ENCODE measurements at regions not wholly inside any gene's neighbourhood (a gene's known extent, or its start where the extent isn't known, plus 50 kb on each side); places are given as distances from the start of the nearest gene placed in this dataset.

DNA sequence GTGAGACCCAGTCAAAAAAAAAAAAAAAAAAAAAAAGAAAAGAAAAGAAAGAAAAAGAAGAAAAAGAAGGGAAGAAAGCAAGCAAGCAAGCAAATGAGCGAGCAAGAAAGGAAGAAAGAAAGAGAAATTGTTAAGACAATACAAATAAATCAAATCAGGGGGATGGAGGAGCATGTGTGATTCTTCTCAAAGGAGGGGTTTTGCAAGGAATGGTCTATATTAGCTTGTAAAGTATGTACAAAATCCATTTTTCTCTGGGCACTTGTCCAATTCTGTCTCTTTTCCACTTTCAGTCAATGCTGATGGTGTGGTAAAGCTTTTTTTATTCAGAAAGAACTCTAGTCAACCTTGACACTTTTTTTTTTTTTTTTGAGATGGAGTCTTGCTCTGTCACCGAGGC lies 133.7 kb upstream of the TNFAIP3 start:
- TF ChIP-seq, protein P1, sequence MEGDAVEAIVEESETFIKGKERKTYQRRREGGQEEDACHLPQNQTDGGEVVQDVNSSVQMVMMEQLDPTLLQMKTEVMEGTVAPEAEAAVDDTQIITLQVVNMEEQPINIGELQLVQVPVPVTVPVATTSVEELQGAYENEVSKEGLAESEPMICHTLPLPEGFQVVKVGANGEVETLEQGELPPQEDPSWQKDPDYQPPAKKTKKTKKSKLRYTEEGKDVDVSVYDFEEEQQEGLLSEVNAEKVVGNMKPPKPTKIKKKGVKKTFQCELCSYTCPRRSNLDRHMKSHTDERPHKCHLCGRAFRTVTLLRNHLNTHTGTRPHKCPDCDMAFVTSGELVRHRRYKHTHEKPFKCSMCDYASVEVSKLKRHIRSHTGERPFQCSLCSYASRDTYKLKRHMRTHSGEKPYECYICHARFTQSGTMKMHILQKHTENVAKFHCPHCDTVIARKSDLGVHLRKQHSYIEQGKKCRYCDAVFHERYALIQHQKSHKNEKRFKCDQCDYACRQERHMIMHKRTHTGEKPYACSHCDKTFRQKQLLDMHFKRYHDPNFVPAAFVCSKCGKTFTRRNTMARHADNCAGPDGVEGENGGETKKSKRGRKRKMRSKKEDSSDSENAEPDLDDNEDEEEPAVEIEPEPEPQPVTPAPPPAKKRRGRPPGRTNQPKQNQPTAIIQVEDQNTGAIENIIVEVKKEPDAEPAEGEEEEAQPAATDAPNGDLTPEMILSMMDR (IDR thresholded peaks at IDR 0.05): no peak
- no peaks in the 10 kb centered on the region for H3K9me3 Mint-ChIP-seq (ENCODE audit: unreplicated experiment)
- no peaks in the 10 kb centered on the region for H3K27me3 Mint-ChIP-seq (ENCODE audit: unreplicated experiment)
- no peak overlapping the region for H3K4me3 Mint-ChIP-seq (ENCODE audit: unreplicated experiment)
- DNase-seq (ENCODE audit: extremely low spot score, unreplicated experiment): no peak
- no peaks in the 10 kb centered on the region for H3K36me3 Mint-ChIP-seq (ENCODE audit: unreplicated experiment)
- H3K27ac Mint-ChIP-seq (ENCODE audit: unreplicated experiment): no peak overlapping the region
- peaks cover 29% of the 10 kb centered on the region for H3K4me1 Mint-ChIP-seq (ENCODE audit: unreplicated experiment)

DNA sequence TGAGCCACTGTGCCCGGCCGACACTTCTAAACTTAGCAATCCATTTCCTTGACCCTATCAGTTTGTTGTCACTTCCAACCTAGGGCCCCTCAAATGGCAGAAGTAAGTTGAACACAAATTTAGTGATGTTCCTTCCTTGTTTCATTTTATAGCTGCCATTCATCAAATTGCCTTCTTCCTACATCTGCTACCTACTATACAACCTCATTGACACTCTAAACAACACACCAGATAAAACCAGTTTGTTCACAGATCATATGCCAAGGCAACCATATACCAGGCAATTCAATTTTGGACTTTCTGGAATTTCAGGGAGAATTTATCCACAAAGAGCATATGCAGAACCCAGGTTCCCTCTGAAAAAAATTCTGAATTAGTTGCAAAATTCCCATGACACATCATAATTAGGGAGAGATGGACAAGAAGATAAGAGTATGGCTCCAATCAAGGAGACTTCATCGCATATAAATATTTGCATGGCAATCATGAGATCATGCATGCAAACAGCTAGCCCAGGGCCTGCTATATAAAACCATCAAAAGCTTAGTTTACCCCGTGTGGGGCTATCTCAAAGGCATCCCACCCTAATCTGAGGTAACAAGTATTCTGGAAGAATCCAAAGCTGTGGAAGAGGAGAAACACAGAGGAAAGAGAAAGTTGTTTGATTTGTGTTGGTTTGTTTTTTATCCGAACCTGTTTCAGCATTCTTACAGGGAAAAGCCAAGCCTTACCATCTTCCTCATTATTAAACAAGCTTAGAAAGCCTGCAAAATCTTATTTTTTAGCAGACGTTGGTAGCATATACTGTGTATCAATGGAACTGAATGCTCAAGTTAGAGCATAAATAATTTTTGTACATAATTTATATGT lies 132.8 kb upstream of the TNFAIP3 start:
- Mint-ChIP-seq H3K9me3 (ENCODE audit: unreplicated experiment) (no peaks in the 10 kb centered on the region), H3K27ac (ENCODE audit: unreplicated experiment) (no peak overlapping the region), H3K4me1 (ENCODE audit: unreplicated experiment) (peaks cover 23% of the 10 kb centered on the region), H3K4me3 (ENCODE audit: unreplicated experiment) (no peak overlapping the region), H3K27me3 (ENCODE audit: unreplicated experiment) (no peaks in the 10 kb centered on the region), H3K36me3 (ENCODE audit: unreplicated experiment) (no peaks in the 10 kb centered on the region)
- TF ChIP-seq, protein P1 (IDR thresholded peaks at IDR 0.05): no peak
- DNase-seq (ENCODE audit: extremely low spot score, unreplicated experiment): no peak

DNA sequence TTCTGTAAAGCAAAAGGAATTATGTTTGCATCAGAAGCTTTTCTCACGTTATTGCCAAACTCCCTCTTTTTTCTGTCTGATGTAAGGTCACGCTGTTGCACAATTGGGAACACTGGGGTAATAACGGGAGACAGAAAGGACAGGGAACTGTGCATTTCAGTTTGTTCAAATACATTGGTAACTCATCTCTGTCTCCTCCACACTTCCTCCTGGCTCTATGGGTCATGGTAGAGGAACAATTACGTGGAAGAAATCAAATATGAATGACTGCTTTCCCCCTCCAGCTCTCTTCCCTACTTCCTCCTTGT lies 132.2 kb upstream of the TNFAIP3 start:
- TF ChIP-seq, protein P1 (IDR thresholded peaks at IDR 0.05): no peak
- H3K9me3 Mint-ChIP-seq (ENCODE audit: unreplicated experiment): no peaks in the 10 kb centered on the region
- H3K27me3 Mint-ChIP-seq (ENCODE audit: unreplicated experiment): no peaks in the 10 kb centered on the region
- peaks cover 23% of the 10 kb centered on the region for H3K4me1 Mint-ChIP-seq (ENCODE audit: unreplicated experiment)
- no peak overlapping the region for H3K4me3 Mint-ChIP-seq (ENCODE audit: unreplicated experiment)
- no peak for DNase-seq (ENCODE audit: extremely low spot score, unreplicated experiment)
- H3K36me3 Mint-ChIP-seq (ENCODE audit: unreplicated experiment): no peaks in the 10 kb centered on the region
- H3K27ac Mint-ChIP-seq (ENCODE audit: unreplicated experiment): no peak overlapping the region

DNA sequence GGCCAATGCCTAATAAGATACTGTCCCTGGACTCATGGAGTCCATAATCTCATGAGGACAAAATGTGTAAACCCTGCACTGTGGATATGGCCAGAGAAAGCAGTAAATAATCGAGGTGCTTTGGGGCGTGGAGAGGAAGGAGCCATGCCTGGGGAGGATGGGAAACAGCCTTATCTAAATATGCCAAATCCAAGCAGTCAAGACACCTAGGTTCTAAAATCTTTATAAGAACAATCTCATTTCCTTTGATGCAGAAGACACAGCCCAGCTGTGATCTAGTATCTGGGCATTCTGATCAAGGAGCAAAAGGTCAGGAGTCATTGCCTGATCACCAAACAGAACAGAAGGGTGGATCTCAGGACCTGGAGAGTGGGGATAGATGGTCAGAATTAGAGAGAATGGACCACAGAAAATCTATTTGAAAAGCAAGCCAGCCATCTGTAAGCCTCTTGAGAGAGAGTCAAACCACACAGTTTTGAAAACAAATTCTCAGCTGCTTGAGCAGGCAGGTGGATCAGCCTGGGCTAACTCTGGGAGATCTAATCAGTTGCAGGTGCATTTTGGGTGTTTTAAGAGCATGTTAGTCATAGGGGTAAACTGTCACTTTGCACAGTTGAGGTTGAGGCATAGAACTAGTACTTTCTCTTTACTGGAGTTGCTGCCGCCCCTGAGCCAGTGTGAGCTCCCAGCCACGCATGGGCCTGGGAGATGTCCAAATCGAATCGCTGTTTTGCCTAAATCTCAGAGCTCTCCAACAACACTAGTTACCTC lies 130.8 kb upstream of the TNFAIP3 start:
- Mint-ChIP-seq H3K9me3 (ENCODE audit: unreplicated experiment) (no peaks in the 10 kb centered on the region), H3K4me3 (ENCODE audit: unreplicated experiment) (no peak overlapping the region), H3K36me3 (ENCODE audit: unreplicated experiment) (no peaks in the 10 kb centered on the region), H3K27ac (ENCODE audit: unreplicated experiment) (no peak overlapping the region), H3K4me1 (ENCODE audit: unreplicated experiment) (peaks cover 23% of the 10 kb centered on the region), H3K27me3 (ENCODE audit: unreplicated experiment) (no peaks in the 10 kb centered on the region)
- TF ChIP-seq, protein P1 (IDR thresholded peaks at IDR 0.05): no peak
- no peak for DNase-seq (ENCODE audit: extremely low spot score, unreplicated experiment)

DNA sequence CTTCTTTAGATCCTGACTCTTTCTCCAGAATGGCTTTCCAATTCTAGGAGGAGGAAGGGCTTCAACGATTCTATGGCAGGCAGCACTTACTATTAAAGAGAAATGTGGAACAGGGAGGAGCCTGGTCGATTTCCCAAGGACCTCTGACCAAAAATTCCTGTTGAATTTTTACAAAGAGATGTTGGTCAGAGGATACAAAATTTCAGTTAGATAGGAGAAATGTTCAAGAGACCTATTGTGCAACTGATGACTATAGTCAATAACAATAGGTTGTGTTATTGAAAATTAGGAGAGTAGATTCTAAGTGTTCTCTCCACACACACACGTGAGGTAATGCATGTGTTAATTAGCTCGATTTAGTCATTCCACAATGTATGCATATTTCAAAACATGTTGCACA lies 130.1 kb upstream of the TNFAIP3 start:
- no peak overlapping the region for H3K27ac Mint-ChIP-seq (ENCODE audit: unreplicated experiment)
- H3K4me1 Mint-ChIP-seq (ENCODE audit: unreplicated experiment): peaks cover 20% of the 10 kb centered on the region
- H3K36me3 Mint-ChIP-seq (ENCODE audit: unreplicated experiment): no peaks in the 10 kb centered on the region
- DNase-seq (ENCODE audit: extremely low spot score, unreplicated experiment): no peak
- TF ChIP-seq, protein P1 (IDR thresholded peaks at IDR 0.05): no peak
- H3K4me3 Mint-ChIP-seq (ENCODE audit: unreplicated experiment): no peak overlapping the region
- no peaks in the 10 kb centered on the region for H3K9me3 Mint-ChIP-seq (ENCODE audit: unreplicated experiment)
- no peaks in the 10 kb centered on the region for H3K27me3 Mint-ChIP-seq (ENCODE audit: unreplicated experiment)

Measured in osteocyte (in vitro differentiated cells).